ENCODE measurements at regions not wholly inside any gene's neighbourhood (a gene's known extent, or its start where the extent isn't known, plus 50 kb on each side); places are given as distances from the start of the nearest gene placed in this dataset.

DNA sequence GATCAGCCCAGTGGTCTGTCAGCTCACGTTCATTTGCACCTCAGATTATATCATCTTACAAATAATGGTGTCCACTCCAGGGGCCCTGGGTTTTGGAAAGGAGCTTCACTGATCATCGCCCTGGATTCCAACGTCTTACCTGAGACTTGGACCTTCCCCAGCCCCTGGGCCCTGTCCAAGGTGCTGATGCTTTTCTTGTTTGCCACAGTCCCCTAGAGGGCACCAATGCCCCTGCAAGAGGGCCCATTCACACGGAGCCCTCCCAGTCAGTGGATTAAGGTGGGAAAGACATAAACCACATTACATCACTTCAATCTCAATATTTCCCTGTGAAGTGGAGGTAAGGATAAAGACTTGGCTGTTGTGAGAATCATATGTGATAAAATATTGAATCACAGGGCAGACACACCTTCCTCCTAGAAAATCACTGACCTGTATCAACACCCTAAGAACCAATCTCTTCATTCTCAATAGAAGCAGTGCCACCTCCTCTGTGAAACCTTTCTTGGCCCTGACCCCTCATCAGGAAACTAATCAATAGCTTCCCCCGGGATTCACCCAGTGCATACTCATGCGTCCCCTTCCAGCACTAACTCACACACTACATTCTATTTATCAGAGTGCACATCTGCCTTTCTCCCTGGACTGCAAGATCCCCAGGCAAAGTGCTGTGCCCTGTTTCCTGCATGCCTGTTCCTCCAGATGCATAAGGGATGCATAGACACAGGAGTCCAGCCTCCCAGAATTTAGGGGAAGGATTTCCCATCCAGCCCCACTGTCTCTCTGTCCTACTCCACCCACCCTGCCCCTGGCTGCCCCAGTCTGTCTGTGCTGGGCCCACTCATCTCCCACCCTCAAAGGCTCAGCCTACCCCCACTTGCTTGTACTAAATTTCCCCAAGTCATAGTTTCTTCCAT lies 167.0 kb downstream of the BUD13 start:
- TF ChIP-seq POLR2A (IDR thresholded peaks at IDR 0.05), result no peak
- TF ChIP-seq, protein P1, sequence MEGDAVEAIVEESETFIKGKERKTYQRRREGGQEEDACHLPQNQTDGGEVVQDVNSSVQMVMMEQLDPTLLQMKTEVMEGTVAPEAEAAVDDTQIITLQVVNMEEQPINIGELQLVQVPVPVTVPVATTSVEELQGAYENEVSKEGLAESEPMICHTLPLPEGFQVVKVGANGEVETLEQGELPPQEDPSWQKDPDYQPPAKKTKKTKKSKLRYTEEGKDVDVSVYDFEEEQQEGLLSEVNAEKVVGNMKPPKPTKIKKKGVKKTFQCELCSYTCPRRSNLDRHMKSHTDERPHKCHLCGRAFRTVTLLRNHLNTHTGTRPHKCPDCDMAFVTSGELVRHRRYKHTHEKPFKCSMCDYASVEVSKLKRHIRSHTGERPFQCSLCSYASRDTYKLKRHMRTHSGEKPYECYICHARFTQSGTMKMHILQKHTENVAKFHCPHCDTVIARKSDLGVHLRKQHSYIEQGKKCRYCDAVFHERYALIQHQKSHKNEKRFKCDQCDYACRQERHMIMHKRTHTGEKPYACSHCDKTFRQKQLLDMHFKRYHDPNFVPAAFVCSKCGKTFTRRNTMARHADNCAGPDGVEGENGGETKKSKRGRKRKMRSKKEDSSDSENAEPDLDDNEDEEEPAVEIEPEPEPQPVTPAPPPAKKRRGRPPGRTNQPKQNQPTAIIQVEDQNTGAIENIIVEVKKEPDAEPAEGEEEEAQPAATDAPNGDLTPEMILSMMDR (IDR thresholded peaks at IDR 0.05), result no peak
- no peak for TF ChIP-seq POLR2AphosphoS5 (IDR thresholded peaks at IDR 0.05)
- no peak for TF ChIP-seq EP300 (IDR thresholded peaks at IDR 0.05)

Measured in gastroesophageal sphincter (tissue), 3 donors.